ENCODE measurements at regions not wholly inside any gene's neighbourhood (a gene's known extent, or its start where the extent isn't known, plus 50 kb on each side); places are given as distances from the start of the nearest gene placed in this dataset.

DNA sequence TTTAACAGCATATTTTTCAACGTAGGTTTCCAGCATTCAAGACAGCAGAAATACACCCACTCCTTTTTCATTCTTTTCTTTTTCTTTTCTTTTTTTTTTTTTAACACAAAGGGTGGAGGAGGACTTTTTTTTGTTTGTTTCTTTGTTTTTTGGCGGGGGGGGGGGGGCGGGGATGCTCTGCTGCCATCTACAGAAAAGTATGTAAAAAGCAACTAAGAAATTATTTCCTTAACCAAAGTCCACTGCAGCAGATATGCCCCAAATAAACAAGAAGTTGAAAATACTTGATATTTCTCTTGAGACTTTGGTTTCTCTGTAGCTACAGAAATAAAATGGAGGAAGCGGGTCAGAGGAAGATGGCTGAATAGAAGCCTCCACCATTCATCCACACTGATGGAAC is 63.2 kb upstream of the PBDC1 start:
- H3K36me3 Mint-ChIP-seq (ENCODE audit: insufficient read depth in 1 of 3, low read depth in 3 of 3): peaks cover 0 to 3% (median 2%) of the 10 kb centered on the region in 3 experiments; a peak in 2 of 7 replicates
- Histone ChIP-seq H4K20me1 (ENCODE audit: control insufficient read depth, insufficient read depth, insufficient read length) (no peaks in the 10 kb centered on the region), H3K9me3 (ENCODE audit: control insufficient read depth, low read depth, low read length) (peaks cover 11% of the 10 kb centered on the region), H3K4me2 (ENCODE audit: insufficient read depth, insufficient read length, low read length) (no peak overlapping the region), H3K14ac (ENCODE audit: insufficient read depth, low read length) (no peak overlapping the region), H4K8ac (replicated peaks; ENCODE audit: insufficient read length, low read depth, low read length) (no peak overlapping the region), H3K23ac (ENCODE audit: insufficient read length, low read depth, low read length) (no peak overlapping the region), H2BK5ac (ENCODE audit: insufficient read length, low read length) (no peak overlapping the region), H3K4ac (ENCODE audit: low read depth, low read length) (no peak overlapping the region), H2BK20ac (ENCODE audit: low read depth, low read length, poor library complexity, severe bottlenecking) (no peak overlapping the region), H3K9ac (ENCODE audit: extremely low read depth, insufficient read length, low read length) (no peak overlapping the region), H3K18ac (ENCODE audit: insufficient read length, low read depth, low read length) (no peak overlapping the region), H3K56ac (ENCODE audit: insufficient read length, low read depth, low read length) (no peak overlapping the region), H4K5ac (ENCODE audit: insufficient read length, low read depth, low read length) (no peak overlapping the region), H3T11ph (ENCODE audit: low read length) (no peak overlapping the region), H3K79me2 (ENCODE audit: insufficient read depth, low read length) (no peaks in the 10 kb centered on the region), H2AFZ (ENCODE audit: low read length) (no peak overlapping the region), H3K4me1 (ENCODE audit: insufficient read depth, low read length) (no peaks in the 10 kb centered on the region), H3K23me2 (ENCODE audit: insufficient read length, low read depth, low read length, poor library complexity, severe bottlenecking) (no peaks in the 10 kb centered on the region), H3K27me3 (ENCODE audit: insufficient read depth, low read length) (no peaks in the 10 kb centered on the region), H2BK120ac (ENCODE audit: low read depth, low read length, poor library complexity, severe bottlenecking) (no peak overlapping the region), H2AK5ac (ENCODE audit: insufficient read length, low read length) (no peak overlapping the region), H2BK12ac (ENCODE audit: insufficient read length, low read depth, low read length) (no peak overlapping the region), H2BK15ac (ENCODE audit: low read depth, low read length) (no peak overlapping the region), H4K91ac (ENCODE audit: insufficient read length, low read depth, low read length) (no peak overlapping the region), H3K27ac (ENCODE audit: insufficient read length, low read depth, low read length) (no peak overlapping the region), H3K79me1 (ENCODE audit: insufficient read depth, low read depth, low read length, poor library complexity, severe bottlenecking) (no peaks in the 10 kb centered on the region)
- TF ChIP-seq CTCF (conservative IDR thresholded peaks at IDR 0.05): peak; percentile 44; the same call in 2 of the 3 replicates
- WGBS (ENCODE audit: extremely low coverage, insufficient read length, low lambda C conversion rate): no CpG with 5 or more reads among the region's 4 CpGs
- peaks cover 41 to 56% of the 10 kb centered on the region in 2 experiments for H3K9me3 Mint-ChIP-seq
- H3K27ac Mint-ChIP-seq: no peak overlapping the region
- peaks cover 2 to 7% of the 10 kb centered on the region in 2 experiments; a peak in 3 of 4 replicates for H3K4me1 Mint-ChIP-seq
- H3K4me3 Mint-ChIP-seq: peak overlapping the region in 1 of 2 experiments; percentile 37; a peak in 2 of 5 replicates
- no peaks in the 10 kb centered on the region for H3K27me3 Mint-ChIP-seq (ENCODE audit: low read depth)
- DNase-seq: no peak
